Glomerular endothelial cell (primary cell): ENCODE measurements at regions not wholly inside any gene's neighbourhood (a gene's known extent, or its start where the extent isn't known, plus 50 kb on each side); places are given as distances from the start of the nearest gene placed in this dataset.

Source experiments
- DNase-seq: peaks from one replicate; pipeline ENCODE4 v3.0.0-alpha.2; 2011; ENCODE audit warnings: low read depth, low spot score; ENCODE audit errors: extremely low read depth

DNA sequence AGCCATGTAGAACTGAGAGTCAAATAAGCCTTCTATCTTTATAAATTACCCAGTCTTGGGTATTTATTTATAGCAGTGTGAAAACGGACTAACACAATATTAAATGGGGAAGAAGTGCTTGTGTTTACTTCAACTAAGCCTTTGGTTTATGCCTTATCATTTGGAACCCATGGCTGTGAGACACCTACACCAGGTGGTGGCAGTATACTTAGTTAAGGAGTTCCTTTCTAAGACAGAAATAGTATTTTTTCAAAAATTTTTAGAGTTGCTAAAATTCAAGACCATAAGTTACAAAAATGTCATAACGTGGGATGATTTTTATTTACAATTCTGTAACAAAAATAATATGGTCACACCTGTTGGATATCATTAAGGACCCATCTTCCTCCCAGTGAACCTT lies 354.5 kb upstream of the SOX14 start:
- DNase-seq: no peak

DNA sequence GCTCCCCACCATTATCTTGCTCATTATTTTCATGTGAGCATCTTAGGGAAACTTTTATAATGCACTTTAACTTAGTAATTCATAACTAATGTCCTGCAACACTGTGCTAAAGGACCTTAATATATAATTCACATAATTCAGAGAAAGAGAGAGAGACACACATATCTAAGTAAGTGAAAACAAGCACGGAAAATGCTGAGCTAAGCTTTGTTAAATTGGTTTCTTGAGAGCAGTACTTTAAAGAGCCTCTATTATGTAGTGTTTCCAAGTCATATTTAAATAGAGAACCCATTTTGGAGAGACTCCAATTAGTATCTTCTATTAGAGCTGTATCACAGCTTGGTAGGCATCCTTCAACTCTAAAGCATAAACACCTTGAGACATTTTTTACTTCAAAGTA lies 354.1 kb upstream of the SOX14 start:
- no peak for DNase-seq

DNA sequence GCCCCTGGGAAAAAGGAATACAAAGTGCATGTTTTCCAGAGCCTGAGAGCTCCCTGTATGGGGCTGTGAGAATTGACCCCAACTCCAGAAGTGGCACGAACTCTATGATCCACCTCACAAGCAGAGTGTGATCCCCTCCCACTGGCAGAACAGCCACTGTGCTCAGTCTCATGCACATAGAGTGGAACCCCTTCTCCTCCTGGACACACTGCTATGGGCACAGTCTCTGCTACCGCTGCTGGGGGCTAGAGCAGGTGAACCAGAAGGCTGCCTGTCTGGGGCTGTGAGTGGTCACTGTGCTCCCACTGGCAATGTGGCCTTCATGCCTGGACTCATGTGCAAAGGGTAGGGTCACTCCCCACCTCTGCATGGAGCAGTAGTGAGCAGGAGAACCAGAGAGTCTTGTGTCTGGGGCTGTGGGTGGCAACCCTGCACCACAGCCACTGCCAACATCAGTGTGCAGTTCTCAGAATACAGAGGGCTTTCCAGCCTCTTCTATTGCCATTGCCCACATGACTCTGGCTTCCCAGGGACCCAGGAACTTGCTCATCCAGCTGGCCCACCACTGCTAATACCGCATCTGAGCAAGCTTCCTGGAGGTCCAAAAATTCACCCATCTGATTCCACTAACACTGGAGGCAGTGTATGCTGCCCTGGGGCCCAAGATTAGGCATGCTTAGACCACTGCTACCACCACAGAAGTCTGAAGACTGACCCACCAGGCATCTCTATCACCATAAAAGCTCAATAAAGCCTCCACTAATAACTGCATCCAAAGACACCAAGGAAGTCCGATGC lies 343.7 kb upstream of the SOX14 start:
- no peak for DNase-seq

DNA sequence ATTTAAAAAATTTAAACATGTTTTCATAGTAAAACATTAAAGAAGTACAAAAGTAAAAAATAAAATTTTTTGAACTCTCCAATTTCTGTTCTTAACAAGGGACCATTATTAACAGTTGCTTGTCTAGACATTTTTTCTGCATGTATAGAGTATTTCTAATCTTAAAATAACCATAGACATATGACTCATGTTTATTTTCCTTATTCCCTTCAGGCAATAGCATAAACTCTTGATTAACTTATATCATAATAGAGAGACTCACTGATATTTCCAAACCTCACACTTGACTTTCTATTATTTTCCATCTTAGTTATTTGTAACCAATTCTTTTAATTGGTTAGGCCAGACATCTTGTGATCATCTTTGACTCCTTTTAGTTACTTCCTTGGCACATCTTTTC lies 325.6 kb upstream of the SOX14 start:
- DNase-seq: no peak

GRCh38 chr3:137460944-137461343 lies 303.2 kb upstream of the SOX14 start:
- no peak for DNase-seq

DNA sequence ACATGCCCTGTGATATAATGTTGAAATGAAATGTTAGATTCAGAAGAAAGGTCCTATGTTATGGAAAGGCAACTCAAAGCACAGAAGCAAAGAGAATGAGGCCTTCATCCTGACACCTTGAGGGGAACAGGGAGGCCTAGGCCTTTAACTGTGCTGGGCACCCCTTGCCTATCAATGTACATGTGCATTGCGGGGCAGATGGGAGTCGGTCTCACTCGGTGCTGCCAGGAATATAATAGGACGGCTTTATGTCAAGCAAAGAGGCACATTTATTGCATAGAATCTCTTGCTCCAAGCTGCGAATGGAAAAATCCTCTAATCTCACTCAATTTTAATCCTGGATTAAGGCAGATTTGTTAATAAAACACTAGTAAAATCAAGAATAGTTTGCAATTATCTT lies 301.0 kb upstream of the SOX14 start:
- no peak for DNase-seq

DNA sequence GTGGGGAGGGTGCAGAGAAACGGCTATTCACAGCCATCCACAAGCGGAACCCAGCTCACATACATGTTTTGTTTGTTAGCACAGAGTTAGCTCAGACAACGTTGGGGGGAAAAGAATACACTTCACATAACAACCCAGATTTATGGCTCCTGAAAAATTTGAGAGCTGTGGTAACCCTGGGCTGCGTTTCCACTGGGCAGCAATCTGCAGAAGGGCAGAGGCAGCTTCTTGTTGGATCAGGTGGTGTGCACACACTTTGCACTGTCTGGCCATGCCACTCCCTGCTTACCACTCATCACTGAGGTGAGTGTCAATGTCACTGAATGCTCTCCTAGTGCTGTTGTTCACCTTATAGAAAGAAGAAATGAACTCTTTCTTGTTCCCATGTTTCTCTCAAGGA lies 299.8 kb upstream of the SOX14 start:
- no peak for DNase-seq

- no peak for DNase-seq
These were observed 295.7 kb upstream of the SOX14 start for GRCh38 chr3:137468446-137468845.

GRCh38 chr3:137469263-137469662 lies 294.9 kb upstream of the SOX14 start:
- no peak for DNase-seq

GRCh38 chr3:137471130-137471529 lies 293.0 kb upstream of the SOX14 start:
- DNase-seq: no peak

GRCh38 chr3:137471558-137472204 lies 292.4 kb upstream of the SOX14 start:
- DNase-seq: no peak

DNA sequence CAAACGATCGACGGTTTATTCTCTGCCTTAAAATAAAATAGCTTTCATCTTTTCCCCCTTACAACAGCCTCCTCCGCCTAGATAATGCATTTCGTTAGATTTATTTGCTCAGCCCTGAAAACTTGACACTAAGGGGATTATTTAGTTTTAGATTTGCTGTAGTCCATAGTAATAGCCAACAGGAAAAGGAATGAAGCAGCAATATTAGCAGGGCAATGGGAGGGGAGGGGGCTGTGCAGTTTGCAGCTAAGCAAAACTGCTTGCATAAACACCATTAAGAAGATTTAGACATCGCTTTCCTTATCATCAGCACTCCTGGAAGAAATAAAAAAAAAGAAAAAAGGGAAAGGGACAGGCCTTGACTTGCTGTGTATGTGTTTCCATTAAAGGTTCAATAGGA lies 286.5 kb upstream of the SOX14 start:
- no peak for DNase-seq

DNA sequence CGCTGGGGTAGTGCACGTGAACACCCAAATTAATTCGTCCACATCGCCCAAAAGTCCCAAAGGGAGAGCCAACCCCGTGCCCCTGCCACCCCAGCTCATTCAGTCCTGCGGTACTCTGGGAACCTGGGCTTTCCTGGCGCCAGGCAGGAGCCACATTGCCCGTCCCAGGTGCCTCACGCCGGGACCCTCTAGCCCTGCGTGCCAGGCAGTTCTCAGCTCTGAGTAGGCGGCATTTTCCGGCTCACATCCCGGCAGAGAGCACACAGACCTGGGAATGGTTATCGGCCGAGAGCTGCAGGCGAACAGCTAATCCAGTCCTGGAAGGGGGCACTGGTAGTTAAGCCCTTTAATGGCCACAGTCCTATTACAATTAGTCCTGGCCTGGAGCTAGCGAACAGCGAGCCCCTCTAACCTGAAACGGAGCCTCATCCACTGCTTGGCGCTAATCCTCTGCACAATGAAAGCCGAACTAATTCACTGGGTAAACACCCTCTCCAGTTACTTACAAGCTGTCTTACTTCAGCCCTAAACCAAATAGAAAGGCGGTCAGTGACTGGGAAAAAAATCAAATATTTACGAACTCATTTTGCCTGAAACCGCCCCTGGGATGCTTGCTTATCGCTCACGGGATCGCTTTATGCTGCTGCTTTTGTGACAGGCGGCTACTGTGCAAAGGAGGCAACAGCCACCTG lies 254.6 kb upstream of the SOX14 start:
- no peak for DNase-seq

DNA sequence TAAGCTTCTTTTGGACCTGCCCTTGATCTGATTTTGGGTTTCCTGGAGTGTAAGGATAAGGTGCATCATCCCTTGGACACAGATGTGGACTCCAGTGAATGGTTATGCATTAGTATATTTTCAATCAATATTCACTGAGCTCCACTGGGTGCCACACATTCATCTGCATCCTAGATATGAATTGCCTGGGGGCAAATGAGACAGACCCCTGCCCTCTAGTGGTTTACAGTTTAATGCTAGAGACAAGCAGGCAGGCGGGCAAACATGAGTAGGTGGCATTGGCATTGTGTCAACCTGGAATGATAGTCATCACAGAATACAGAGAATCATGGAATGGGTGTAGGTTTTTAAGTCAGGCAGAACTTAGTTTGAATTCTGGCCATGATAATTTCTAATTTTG lies 252.5 kb upstream of the SOX14 start:
- no peak for DNase-seq

DNA sequence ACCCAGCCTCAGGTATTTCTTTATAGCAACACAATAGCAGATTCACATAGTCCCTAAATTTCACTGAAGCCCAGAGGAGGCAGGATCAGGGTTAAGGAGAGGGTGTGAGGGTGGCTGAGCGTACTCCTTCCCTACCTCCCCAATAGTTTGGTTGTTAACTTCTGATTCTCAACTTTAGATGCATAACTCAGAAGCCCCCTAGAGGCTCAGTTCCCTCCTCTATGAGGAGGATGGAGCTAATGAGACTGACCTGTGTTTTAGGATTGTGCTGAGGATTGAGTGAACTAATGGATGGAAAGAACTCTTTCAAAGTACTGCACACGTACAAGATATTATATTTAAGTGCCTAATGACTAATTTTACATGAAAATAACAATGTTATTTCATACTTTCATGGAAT lies 249.3 kb upstream of the SOX14 start:
- DNase-seq: no peak

DNA sequence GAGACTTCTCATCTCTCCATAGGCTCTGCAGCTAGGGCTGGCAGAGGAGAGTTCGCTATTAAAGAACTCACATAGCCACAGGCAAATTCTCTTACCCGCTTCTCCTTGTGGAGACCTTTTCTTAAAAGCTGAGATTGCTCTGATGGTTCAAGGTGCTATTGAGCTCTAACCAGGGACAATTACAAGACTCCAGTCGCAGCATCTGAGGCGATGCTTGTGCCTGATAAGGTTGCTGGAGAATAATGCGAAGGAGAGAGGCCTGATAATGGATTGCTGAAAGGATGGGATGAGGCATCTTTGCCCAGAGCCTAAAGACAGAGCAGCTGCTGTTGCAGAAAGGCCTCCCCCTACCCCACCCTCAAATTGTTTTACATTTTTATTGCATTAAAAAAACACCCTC lies 244.5 kb upstream of the SOX14 start:
- no peak for DNase-seq

GRCh38 chr3:137524751-137525150 lies 239.4 kb upstream of the SOX14 start:
- DNase-seq: no peak

GRCh38 chr3:137525471-137525870 lies 238.6 kb upstream of the SOX14 start:
- no peak for DNase-seq

DNA sequence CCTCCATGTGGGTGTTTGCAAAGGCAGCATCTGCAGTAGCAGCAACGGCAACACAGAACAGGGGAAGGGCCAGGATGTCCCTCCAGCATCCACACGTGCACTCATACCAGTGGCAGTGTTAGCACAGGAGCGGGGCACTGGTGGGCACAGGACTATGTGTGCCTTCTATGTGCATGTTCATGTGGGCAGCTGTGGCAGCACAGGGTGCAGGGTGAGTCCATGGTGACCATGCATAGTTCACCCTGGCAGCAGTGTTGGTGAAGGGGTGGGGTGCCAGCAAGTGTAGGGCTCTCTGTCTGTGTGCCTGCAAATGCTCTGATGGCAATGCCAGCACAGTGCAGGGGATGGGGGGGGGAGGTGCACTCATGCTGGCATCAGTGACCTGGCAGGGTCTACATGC lies 222.1 kb upstream of the SOX14 start:
- DNase-seq: no peak

DNA sequence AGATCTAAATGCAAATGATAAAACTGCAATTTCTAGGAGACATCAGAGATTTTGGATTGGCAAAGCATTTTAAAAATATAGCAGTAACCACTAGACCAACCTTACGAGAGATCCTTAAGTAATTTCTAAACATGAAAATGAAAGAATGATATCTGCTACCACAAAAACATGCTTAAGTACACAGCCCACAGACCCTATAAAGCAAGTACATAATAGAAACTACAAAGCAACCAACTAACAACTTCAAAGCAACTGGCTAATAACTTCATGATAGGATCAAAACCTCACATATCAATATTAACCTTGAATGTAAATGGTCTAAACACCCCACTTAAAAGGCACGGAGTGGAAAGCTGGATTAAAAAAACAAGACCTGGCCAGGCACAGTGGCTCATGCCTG lies 209.9 kb upstream of the SOX14 start:
- no peak for DNase-seq

GRCh38 chr3:137568880-137569279 lies 195.2 kb upstream of the SOX14 start:
- DNase-seq: no peak

DNA sequence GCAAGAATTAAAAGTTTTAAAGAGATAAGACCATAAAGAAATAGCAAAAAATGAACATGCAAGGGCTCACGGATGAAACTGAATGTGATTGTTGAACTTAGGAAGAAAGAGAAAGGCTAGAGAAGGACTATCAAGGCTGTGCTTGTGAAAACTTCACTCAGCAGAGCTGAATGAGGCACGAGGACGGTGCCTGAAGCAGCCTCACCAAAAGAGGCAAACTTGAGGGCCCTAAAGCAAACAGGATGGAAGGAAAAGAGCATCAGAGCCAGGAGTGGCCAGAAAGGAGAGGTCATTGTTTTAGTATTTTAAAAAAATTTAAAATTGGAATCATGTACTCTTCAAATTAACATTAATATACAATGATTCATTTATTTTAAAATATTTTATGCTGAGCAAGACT lies 191.2 kb upstream of the SOX14 start:
- DNase-seq: no peak
